ENCODE measurements at regions not wholly inside any gene's neighbourhood (a gene's known extent, or its start where the extent isn't known, plus 50 kb on each side); places are given as distances from the start of the nearest gene placed in this dataset.

DNA sequence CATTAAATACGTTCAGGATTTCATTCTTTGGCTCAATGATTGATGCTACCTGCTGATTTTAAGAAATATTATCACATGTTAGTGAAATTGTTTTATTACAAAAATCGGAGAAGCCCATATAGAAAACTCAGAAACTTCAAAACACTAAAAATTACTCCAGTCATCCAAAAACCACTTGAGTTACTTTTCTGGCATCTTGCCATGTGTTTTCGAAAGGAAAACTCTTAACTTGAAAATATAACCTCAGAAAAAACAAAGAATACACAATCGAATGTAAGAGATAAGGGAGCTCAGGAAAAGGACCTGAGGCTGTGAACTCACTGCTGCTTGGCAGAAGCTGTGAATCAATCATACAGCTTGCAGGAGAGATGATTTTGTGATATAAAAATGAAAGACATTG lies 151.3 kb upstream of the SLITRK3 start:
- TF ChIP-seq CTCF (IDR thresholded peaks at IDR 0.05; ENCODE audit: unreplicated experiment in 3 of 3) = no peak
- Mint-ChIP-seq H3K9me3 (no peaks in the 10 kb centered on the region), H3K27ac (no peak overlapping the region), H3K4me3 (no peak overlapping the region), H3K36me3 (ENCODE audit: low read depth) (no peaks in the 10 kb centered on the region), H3K4me1 (no peaks in the 10 kb centered on the region), H3K27me3 (ENCODE audit: low read depth) (no peaks in the 10 kb centered on the region)

- no peaks in the 10 kb centered on the region for H3K36me3 Mint-ChIP-seq (ENCODE audit: low read depth)
- H3K4me3 Mint-ChIP-seq = no peak overlapping the region
- no peaks in the 10 kb centered on the region for H3K4me1 Mint-ChIP-seq
- no peaks in the 10 kb centered on the region for H3K9me3 Mint-ChIP-seq
- no peaks in the 10 kb centered on the region for H3K27me3 Mint-ChIP-seq (ENCODE audit: low read depth)
- no peak overlapping the region for H3K27ac Mint-ChIP-seq
- TF ChIP-seq CTCF (IDR thresholded peaks at IDR 0.05; ENCODE audit: unreplicated experiment in 3 of 3) = no peak
Observed at GRCh38 chr3:165346503-165346902, 150.3 kb upstream of the SLITRK3 start.

GRCh38 chr3:165343185-165343584 lies 147.0 kb upstream of the SLITRK3 start:
- Mint-ChIP-seq H3K4me3 (no peak overlapping the region), H3K27ac (no peak overlapping the region), H3K27me3 (ENCODE audit: low read depth) (no peaks in the 10 kb centered on the region), H3K36me3 (ENCODE audit: low read depth) (no peaks in the 10 kb centered on the region), H3K4me1 (no peaks in the 10 kb centered on the region), H3K9me3 (no peaks in the 10 kb centered on the region)
- no peak for TF ChIP-seq CTCF (IDR thresholded peaks at IDR 0.05; ENCODE audit: unreplicated experiment in 3 of 3)

GRCh38 chr3:165339753-165340152 lies 143.6 kb upstream of the SLITRK3 start:
- no peaks in the 10 kb centered on the region for H3K4me1 Mint-ChIP-seq
- peak; percentile 41 to 48 (median 46) for TF ChIP-seq CTCF (IDR thresholded peaks at IDR 0.05; ENCODE audit: unreplicated experiment in 3 of 3)
- no peak overlapping the region for H3K4me3 Mint-ChIP-seq

DNA sequence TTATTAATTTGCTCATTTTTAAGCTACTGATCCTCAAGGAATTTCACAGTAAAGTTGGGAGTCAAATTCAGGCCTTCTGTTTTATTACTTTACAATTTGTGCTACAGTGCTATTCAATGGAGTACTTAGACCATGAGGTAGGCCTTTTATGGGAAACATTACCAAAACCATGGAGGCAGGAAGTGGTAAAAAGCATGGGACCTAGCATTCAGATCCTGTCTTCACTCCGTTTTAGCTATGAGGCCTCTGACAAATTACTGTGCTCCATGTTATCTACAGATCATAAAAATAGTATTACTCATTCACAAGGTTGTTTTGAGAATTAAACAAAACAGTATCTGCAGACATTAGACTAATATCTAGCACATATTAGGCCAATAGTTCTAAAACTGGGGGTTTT lies 140.6 kb upstream of the SLITRK3 start:
- Mint-ChIP-seq H3K9me3 (no peaks in the 10 kb centered on the region), H3K27me3 (ENCODE audit: low read depth) (no peaks in the 10 kb centered on the region), H3K4me3 (no peak overlapping the region), H3K4me1 (no peaks in the 10 kb centered on the region), H3K27ac (no peak overlapping the region), H3K36me3 (ENCODE audit: low read depth) (no peaks in the 10 kb centered on the region)
- TF ChIP-seq CTCF (IDR thresholded peaks at IDR 0.05; ENCODE audit: unreplicated experiment in 3 of 3) = no peak

More at GRCh38 chr3:165339753-165340152, 143.6 kb upstream of the SLITRK3 start:
- H3K27ac Mint-ChIP-seq = no peak overlapping the region
- no peaks in the 10 kb centered on the region for H3K9me3 Mint-ChIP-seq
- H3K27me3 Mint-ChIP-seq (ENCODE audit: low read depth) = no peaks in the 10 kb centered on the region
- H3K36me3 Mint-ChIP-seq (ENCODE audit: low read depth) = no peaks in the 10 kb centered on the region

Measured in nephron (organoid).